ENCODE measurements at regions not wholly inside any gene's neighbourhood (a gene's known extent, or its start where the extent isn't known, plus 50 kb on each side); places are given as distances from the start of the nearest gene placed in this dataset.

- Histone ChIP-seq H3K9me3 (ENCODE audit: control insufficient read depth in 1 of 2, insufficient read depth in 1 of 2, low read depth in 1 of 2, low read length in 2 of 2) (no peaks in the 10 kb centered on the region), H3K9me2 (ENCODE audit: insufficient read depth) (no peaks in the 10 kb centered on the region), H3K9ac (ENCODE audit: low read length) (no peak overlapping the region), H3K36me3 (ENCODE audit: control insufficient read depth in 1 of 2, insufficient read depth in 2 of 2, low read length in 2 of 2) (no peaks in the 10 kb centered on the region), H3K79me2 (ENCODE audit: insufficient read depth, low read length) (no peaks in the 10 kb centered on the region), H3K27me3 (ENCODE audit: insufficient read depth, low read length) (no peaks in the 10 kb centered on the region), H3K4me3 (replicated peaks in 1 of 2; ENCODE audit: low read depth in 1 of 2, low read length in 2 of 2) (no peak overlapping the region), H3K4me1 (ENCODE audit: control insufficient read depth in 1 of 2, insufficient read depth in 2 of 2, low read length in 2 of 2) (no peaks in the 10 kb centered on the region), H3K4me2 (ENCODE audit: low read length) (no peak overlapping the region), H4K20me1 (ENCODE audit: insufficient read depth) (no peaks in the 10 kb centered on the region), H2AFZ (ENCODE audit: low read depth, low read length, poor library complexity, severe bottlenecking) (no peak overlapping the region), H3K27ac (ENCODE audit: low read depth, low read length) (no peak overlapping the region)
- TF ChIP-seq SP1 (IDR thresholded peaks at IDR 0.05; ENCODE audit: low read depth) (no peak), EZH2 (IDR thresholded peaks at IDR 0.05) (no peak)
- RAD21 ChIA-PET (ENCODE audit: low non-redundant PET in 1 of 2, low total read pairs in 2 of 2, uncharacterized antibody in 2 of 2, unreplicated experiment in 2 of 2): no interaction called here
- POLR2A ChIA-PET: no interaction called here
- CTCF ChIA-PET: no interaction called here
- DNase-seq (ENCODE audit: low read depth, low spot score) (no peak), ATAC-seq (no peak)
- intact Hi-C loops (cut with micrococcal nuclease): no loop called here
- BruUV-seq (replicated peaks): no TSS peak
These were observed 557.7 kb upstream of the CDH5 start for GRCh38 chr16:65808790-65809189.

DNA sequence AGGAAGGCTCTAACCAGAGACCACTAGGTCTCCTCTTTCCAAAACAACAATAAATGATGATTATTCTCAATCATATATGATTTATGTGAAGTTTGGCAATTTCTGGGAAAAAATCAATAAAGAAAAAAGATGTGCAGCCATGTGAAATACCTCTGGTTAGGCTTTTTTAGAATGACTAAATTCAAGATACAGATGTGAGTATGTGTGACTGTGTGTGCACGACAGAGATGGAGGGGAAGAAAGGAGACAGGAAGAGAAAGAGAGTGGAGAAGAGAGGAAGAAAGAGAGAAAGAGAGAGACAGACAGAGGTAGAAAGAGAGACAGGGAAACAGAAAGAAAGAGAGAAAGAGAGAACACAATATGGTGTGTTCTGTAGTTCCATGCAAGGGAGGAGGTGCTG lies 558.6 kb upstream of the CDH5 start:
- ATAC-seq (no peak), DNase-seq (ENCODE audit: low read depth, low spot score) (no peak)
- TF ChIP-seq, protein P1, sequence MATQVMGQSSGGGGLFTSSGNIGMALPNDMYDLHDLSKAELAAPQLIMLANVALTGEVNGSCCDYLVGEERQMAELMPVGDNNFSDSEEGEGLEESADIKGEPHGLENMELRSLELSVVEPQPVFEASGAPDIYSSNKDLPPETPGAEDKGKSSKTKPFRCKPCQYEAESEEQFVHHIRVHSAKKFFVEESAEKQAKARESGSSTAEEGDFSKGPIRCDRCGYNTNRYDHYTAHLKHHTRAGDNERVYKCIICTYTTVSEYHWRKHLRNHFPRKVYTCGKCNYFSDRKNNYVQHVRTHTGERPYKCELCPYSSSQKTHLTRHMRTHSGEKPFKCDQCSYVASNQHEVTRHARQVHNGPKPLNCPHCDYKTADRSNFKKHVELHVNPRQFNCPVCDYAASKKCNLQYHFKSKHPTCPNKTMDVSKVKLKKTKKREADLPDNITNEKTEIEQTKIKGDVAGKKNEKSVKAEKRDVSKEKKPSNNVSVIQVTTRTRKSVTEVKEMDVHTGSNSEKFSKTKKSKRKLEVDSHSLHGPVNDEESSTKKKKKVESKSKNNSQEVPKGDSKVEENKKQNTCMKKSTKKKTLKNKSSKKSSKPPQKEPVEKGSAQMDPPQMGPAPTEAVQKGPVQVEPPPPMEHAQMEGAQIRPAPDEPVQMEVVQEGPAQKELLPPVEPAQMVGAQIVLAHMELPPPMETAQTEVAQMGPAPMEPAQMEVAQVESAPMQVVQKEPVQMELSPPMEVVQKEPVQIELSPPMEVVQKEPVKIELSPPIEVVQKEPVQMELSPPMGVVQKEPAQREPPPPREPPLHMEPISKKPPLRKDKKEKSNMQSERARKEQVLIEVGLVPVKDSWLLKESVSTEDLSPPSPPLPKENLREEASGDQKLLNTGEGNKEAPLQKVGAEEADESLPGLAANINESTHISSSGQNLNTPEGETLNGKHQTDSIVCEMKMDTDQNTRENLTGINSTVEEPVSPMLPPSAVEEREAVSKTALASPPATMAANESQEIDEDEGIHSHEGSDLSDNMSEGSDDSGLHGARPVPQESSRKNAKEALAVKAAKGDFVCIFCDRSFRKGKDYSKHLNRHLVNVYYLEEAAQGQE (IDR thresholded peaks at IDR 0.05; ENCODE audit: low read depth): no peak
- TF ChIP-seq SRF (IDR thresholded peaks at IDR 0.05; ENCODE audit: low read depth) (no peak), POLR2AphosphoS5 (IDR thresholded peaks at IDR 0.05; ENCODE audit: low read depth, low read length) (no peak), POLR2A (IDR thresholded peaks at IDR 0.05; ENCODE audit: borderline replicate concordance, extremely low read depth, insufficient read depth, insufficient read length) (no peak), EZH2 (IDR thresholded peaks at IDR 0.05) (no peak), RAD21 (IDR thresholded peaks at IDR 0.05; ENCODE audit: low read depth) (no peak), EGR1 (IDR thresholded peaks at IDR 0.05; ENCODE audit: low read depth) (no peak), SIN3A (IDR thresholded peaks at IDR 0.05; ENCODE audit: low read depth) (no peak), CBX3 (IDR thresholded peaks at IDR 0.05; ENCODE audit: low read depth) (no peak), ZNF274 (IDR thresholded peaks at IDR 0.05; ENCODE audit: low read depth, low read length) (no peak)
- TF ChIP-seq, protein P2, sequence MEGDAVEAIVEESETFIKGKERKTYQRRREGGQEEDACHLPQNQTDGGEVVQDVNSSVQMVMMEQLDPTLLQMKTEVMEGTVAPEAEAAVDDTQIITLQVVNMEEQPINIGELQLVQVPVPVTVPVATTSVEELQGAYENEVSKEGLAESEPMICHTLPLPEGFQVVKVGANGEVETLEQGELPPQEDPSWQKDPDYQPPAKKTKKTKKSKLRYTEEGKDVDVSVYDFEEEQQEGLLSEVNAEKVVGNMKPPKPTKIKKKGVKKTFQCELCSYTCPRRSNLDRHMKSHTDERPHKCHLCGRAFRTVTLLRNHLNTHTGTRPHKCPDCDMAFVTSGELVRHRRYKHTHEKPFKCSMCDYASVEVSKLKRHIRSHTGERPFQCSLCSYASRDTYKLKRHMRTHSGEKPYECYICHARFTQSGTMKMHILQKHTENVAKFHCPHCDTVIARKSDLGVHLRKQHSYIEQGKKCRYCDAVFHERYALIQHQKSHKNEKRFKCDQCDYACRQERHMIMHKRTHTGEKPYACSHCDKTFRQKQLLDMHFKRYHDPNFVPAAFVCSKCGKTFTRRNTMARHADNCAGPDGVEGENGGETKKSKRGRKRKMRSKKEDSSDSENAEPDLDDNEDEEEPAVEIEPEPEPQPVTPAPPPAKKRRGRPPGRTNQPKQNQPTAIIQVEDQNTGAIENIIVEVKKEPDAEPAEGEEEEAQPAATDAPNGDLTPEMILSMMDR (IDR thresholded peaks at IDR 0.05 in 2 of 3, conservative IDR thresholded peaks at IDR 0.05 in 1 of 3; ENCODE audit: borderline replicate concordance in 1 of 3, insufficient read depth in 1 of 3, low read depth in 2 of 3, low read length in 2 of 3): no peak
- Histone ChIP-seq H2AFZ (ENCODE audit: low read depth, low read length, poor library complexity, severe bottlenecking) (no peak overlapping the region), H3K9ac (ENCODE audit: low read length) (no peak overlapping the region), H3K27me3 (ENCODE audit: insufficient read depth, low read length) (no peaks in the 10 kb centered on the region), H3K27ac (ENCODE audit: low read depth, low read length) (no peak overlapping the region), H3K36me3 (ENCODE audit: control insufficient read depth in 1 of 2, insufficient read depth in 2 of 2, low read length in 2 of 2) (no peaks in the 10 kb centered on the region), H3K4me2 (ENCODE audit: low read length) (no peak overlapping the region), H3K79me2 (ENCODE audit: insufficient read depth, low read length) (no peaks in the 10 kb centered on the region), H3K9me2 (ENCODE audit: insufficient read depth) (no peaks in the 10 kb centered on the region), H4K20me1 (ENCODE audit: insufficient read depth) (no peaks in the 10 kb centered on the region), H3K4me1 (ENCODE audit: control insufficient read depth in 1 of 2, insufficient read depth in 2 of 2, low read length in 2 of 2) (no peaks in the 10 kb centered on the region), H3K4me3 (replicated peaks in 1 of 2; ENCODE audit: low read depth in 1 of 2, low read length in 2 of 2) (no peak overlapping the region), H3K9me3 (ENCODE audit: control insufficient read depth in 1 of 2, insufficient read depth in 1 of 2, low read depth in 1 of 2, low read length in 2 of 2) (no peaks in the 10 kb centered on the region)
- POLR2A ChIA-PET: no interaction called here
- BruUV-seq (replicated peaks): no TSS peak
- RAD21 ChIA-PET (ENCODE audit: low non-redundant PET in 1 of 2, low total read pairs in 2 of 2, uncharacterized antibody in 2 of 2, unreplicated experiment in 2 of 2): no interaction called here
- CTCF ChIA-PET: no interaction called here
- intact Hi-C loops (cut with micrococcal nuclease): no loop called here
